Umbilical cord (tissue), 1 donor: ENCODE measurements at regions not wholly inside any gene's neighbourhood (a gene's known extent, or its start where the extent isn't known, plus 50 kb on each side); places are given as distances from the start of the nearest gene placed in this dataset.
A peak's percentile ranks its signal among the peaks of the same experiment; 100 is the strongest.

Experiments
- DNase-seq: peaks from one replicate; pipeline ENCODE4 v3.0.0-alpha.2; 2015; ENCODE audit warnings: low spot score

GRCh38 chr1:222043444-222044292 lies 301.8 kb upstream of the DUSP10 start:
- DNase-seq, result peak; percentile 99

- DNase-seq, result no peak
These were observed 300.2 kb upstream of the DUSP10 start for GRCh38 chr1:222042120-222042519.

GRCh38 chr1:222040955-222041354 lies 299.1 kb upstream of the DUSP10 start:
- no peak for DNase-seq

GRCh38 chr1:222040121-222040805 lies 298.4 kb upstream of the DUSP10 start:
- DNase-seq, result no peak

- DNase-seq, result no peak
These were observed 297.1 kb upstream of the DUSP10 start for GRCh38 chr1:222038971-222039370.

GRCh38 chr1:222037720-222038119 lies 295.8 kb upstream of the DUSP10 start:
- DNase-seq, result no peak

- DNase-seq, result no peak
These were observed 292.9 kb upstream of the DUSP10 start for GRCh38 chr1:222034790-222035189.

- DNase-seq, result peak; percentile 20
These were observed 291.6 kb upstream of the DUSP10 start for GRCh38 chr1:222033450-222033849.

GRCh38 chr1:222031318-222031717 lies 289.4 kb upstream of the DUSP10 start:
- no peak for DNase-seq

- DNase-seq, result no peak
These were observed 286.8 kb upstream of the DUSP10 start for GRCh38 chr1:222028676-222029075.

GRCh38 chr1:222028116-222028515 lies 286.2 kb upstream of the DUSP10 start:
- DNase-seq, result no peak

- no peak for DNase-seq
These were observed 284.4 kb upstream of the DUSP10 start for GRCh38 chr1:222026280-222026679.

GRCh38 chr1:222023025-222023424 lies 281.1 kb upstream of the DUSP10 start:
- no peak for DNase-seq

- DNase-seq, result no peak
These were observed 279.2 kb upstream of the DUSP10 start for GRCh38 chr1:222021129-222021528.

GRCh38 chr1:222020553-222020952 lies 278.7 kb upstream of the DUSP10 start:
- DNase-seq, result no peak

- DNase-seq, result no peak
These were observed 277.1 kb upstream of the DUSP10 start for GRCh38 chr1:222019029-222019428.

GRCh38 chr1:222018041-222018440 lies 276.2 kb upstream of the DUSP10 start:
- no peak for DNase-seq

GRCh38 chr1:222015686-222016085 lies 273.8 kb upstream of the DUSP10 start:
- DNase-seq, result no peak

GRCh38 chr1:222014001-222014400 lies 272.1 kb upstream of the DUSP10 start:
- DNase-seq, result no peak

- DNase-seq, result no peak
These were observed 270.9 kb upstream of the DUSP10 start for GRCh38 chr1:222012816-222013215.

- DNase-seq, result no peak
These were observed 268.4 kb upstream of the DUSP10 start for GRCh38 chr1:222010306-222010705.

- no peak for DNase-seq
These were observed 267.3 kb upstream of the DUSP10 start for GRCh38 chr1:222009105-222009730.

GRCh38 chr1:222006715-222007114 lies 264.8 kb upstream of the DUSP10 start:
- DNase-seq, result no peak
